ENCODE measurements at regions not wholly inside any gene's neighbourhood (a gene's known extent, or its start where the extent isn't known, plus 50 kb on each side); places are given as distances from the start of the nearest gene placed in this dataset.
"Not testable (repeated sequence)": the region's sequence is repeated elsewhere in the genome, so short reads cannot be mapped to it uniquely, and the experiment has no call there.

DNA sequence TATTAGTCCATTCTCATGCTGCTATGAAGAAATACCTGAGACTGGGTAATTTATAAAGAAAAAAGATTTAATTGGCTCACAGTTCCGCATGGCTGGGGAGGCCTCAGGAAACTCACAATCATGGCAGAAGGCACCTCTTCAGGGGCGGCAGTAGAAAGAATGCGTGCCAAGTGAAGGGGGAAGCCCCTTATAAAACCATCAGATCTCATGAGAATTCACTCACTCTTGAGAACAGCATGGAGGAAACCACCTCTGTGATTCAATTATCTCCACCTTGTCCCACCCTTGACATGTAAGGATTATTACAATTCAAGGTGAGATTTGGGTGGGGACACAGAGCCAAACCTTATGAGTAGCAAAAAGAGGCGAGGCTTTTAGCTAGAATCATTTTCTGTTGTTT, 60.7 kb upstream of the P2RY1 start:
- not testable (repeated sequence) for DNase-seq (ENCODE audit: low spot score)

DNA sequence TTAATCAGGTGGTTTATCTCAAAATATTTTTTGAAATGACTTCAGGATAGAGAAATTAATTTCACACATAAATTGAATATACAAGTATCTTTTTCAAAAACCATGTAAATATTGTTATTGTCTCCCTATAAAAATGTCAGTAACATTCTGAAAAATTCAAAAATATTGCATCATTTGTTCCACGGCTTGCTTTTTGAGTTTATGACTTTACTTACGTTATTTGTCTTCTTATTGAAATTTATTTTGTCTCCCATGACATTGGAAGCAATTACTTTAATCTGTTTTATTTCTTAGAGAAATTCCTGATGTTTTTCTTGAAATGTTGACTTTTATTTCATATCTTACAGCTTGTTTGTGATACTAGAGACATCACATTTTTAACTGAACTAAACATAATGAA, 56.9 kb upstream of the P2RY1 start:
- no peak for DNase-seq (ENCODE audit: low spot score)

GRCh38 chr3:152779653-152780052, 55.3 kb upstream of the P2RY1 start:
- no peak for DNase-seq (ENCODE audit: low spot score)

DNA sequence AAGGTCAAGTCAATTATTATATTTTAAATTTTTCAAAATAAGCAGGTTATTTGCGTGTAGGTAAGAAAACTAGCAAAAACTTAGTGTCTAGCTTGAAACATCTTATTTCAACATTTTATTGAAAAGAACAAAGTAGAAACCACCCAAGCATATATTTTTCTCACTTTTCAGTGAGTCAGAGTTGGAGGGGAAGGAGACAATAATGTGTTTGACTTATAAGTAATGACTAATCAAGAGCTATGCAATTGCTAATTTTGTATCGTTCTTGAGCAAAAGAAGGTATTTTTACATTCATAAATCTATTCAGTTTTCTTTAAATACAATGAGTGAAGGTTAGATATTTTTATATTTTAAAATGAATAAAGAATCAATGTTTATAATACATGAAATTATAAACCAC, 54.4 kb upstream of the P2RY1 start:
- no peak for DNase-seq (ENCODE audit: low spot score)

GRCh38 chr3:152785051-152785450, 49.9 kb upstream of the P2RY1 start:
- DNase-seq (ENCODE audit: low spot score): no peak

Measured in hematopoietic multipotent progenitor cell treated with erythropoietin and hydrocortisone succinate and interleukin-3 and kit ligand, for 17 days (in vitro differentiated cells).